NCI-H187 treated with DMSO at 0.1 percent for 48 hours (cell line): ENCODE measurements at regions not wholly inside any gene's neighbourhood (a gene's known extent, or its start where the extent isn't known, plus 50 kb on each side); places are given as distances from the start of the nearest gene placed in this dataset.
"Not testable (repeated sequence)": the region's sequence is repeated elsewhere in the genome, so short reads cannot be mapped to it uniquely, and the experiment has no call there.

Experiments
- DNase-seq: peaks from one replicate; lab custom pipeline; 2025; lab: John Stamatoyannopoulos, UW

DNA sequence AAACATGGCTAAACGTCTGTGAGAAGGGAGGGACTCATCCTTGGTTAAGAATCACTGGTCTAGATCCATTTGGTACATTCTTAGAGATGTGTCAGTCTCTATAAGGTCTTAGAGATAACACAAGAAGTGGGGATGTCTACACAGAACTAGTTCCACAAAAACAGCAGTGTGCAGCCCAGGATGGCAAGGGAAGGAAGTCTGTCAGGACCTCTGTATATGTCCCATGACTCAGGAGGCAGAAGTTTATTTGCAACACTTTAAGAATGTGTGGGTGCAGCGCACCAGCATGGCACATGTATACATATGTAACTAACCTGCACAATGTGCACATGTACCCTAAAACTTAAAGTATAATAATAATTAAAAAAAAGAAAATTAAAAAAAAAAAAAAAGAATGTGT lies 548.5 kb upstream of the SOX9 start:
- DNase-seq, result no peak

DNA sequence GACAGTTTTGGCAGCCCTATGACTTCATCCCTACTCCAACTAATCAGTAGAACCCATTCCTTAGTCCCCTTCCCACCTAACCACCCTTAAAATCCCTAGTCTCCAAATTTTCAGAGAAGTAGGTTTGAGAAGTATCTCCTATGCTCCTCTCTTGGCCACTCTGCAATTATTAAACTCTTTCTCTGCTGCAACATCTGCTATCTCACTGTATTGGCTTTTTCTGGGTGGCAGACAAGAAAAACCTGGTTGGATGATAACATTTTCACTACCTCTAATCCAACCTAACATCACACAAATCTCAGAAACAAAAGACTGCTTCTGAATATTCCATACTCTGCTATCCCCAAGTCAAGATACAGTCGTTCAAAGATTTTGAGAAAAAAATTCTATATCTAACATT lies 542.4 kb upstream of the SOX9 start:
- no peak for DNase-seq

DNA sequence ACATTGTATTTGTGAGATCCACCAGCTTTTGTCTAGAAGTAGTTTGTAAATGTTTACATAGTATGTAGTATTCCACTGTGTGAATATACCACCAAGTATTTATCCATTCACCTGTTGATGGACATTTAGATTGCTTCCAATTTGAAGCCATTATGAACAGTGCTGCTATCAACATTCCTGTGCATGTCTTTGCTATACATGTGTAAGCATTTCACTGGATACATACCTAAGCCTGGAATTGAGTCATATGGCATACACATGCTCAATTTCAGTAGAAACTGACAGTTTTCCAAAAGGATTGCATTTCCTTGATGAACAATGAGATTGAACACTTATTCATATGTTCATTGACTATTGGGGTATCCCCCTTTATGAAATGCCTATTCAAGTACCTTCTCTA lies 540.6 kb upstream of the SOX9 start:
- no peak for DNase-seq

DNA sequence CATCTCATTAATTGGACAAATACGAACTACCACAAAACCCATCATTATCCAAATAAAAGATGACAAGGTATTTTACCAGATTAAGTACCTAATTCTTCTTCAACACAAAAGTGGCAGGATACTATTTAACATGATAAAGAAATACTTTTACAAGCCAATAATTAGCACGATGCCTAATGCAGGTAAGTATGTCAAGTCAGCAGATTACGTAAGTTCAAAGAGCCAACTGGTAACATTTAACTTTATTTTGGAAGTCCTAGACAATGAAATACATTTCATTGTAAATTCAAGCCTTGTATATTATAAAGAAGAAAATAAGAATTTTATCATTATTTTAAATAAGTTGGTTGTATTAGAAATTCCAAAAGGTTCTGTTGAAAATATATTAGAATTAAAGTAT lies 535.3 kb upstream of the SOX9 start:
- no peak for DNase-seq

DNA sequence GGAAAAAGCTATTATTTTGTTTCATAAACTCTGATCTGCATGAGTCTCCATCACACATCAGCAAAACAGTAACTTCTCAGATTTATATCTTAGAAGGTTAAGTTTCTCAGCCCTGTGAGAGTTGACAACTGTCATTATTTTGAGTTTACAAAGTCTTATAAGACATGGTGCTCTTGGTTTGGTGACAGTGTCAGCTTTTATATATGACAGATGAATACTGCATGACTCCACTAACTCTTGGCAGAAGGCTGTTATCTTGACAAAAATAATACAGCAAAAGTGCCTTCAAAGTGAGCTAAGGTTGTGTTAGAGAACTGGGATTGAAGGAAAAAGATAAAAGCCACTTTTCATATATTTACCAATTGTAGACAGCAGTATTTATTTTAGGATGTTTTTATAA lies 528.4 kb upstream of the SOX9 start:
- DNase-seq, result no peak

DNA sequence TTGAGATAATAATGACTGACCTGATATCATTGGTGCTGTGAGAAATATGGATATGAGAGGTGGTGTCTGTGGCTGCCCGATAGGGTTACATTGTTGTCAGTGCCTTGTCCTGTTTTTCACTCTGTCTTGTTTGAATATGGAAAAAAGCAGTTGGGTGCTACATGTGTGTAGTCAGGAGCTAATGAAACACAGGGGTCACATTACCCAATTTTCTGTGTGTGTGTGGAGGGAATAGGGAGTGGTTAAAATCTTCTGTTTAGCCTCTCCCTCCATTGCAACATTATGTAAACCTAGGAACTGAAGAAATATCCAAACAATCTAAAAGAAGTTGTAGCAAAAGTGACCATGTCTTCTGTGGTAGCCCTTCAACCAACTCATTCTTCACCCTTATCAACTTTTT lies 527.7 kb upstream of the SOX9 start:
- DNase-seq, result no peak

DNA sequence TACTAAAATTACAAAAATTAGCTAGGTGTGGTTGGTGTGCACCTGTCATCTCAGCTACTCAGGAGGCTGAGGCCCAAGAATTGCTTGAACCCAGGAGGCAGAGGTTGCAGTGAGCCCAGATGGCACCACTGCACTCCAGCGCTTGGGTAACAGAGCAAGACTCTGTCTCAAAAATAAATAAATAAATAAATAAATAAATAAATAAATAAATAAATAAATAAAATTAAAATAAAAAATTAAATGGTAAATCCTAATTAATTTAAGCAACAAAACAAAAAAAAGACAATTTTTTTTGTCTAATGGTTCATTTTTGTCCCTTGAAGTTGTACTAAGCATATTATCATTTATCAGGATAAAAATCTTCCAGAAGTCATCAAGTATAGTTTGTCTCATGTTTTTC lies 521.2 kb upstream of the SOX9 start:
- not testable (repeated sequence) for DNase-seq

DNA sequence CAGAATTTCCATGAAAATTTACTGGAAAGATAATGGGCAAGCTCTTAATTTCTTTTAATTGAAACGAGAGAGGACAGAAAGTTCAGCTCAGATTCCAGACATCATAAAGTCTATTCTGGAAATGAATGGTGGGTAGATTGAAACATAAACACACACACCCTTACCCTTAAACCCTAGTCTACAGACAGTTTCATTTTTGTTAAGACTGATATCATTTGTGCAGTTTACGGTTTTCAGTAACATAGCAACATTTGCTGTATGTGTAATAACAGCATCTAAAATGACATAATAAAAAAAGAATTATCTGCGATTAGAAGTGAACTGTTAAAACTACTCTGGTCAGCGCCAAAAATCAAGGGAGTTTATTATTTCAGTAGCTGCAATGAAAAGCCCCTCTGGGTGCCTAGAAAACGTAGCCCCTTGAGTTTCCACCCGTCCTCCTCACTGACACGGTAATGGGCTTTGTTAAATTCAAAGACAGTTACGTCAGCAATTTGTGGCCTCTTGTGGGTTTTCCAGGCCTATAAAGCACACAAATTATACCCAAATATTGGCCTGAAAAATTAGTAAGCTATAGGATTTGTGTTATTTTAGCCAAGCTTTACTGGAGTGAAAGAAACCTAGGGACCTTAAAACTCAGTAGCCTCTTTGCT lies 520.6 kb upstream of the SOX9 start:
- DNase-seq, result no peak

DNA sequence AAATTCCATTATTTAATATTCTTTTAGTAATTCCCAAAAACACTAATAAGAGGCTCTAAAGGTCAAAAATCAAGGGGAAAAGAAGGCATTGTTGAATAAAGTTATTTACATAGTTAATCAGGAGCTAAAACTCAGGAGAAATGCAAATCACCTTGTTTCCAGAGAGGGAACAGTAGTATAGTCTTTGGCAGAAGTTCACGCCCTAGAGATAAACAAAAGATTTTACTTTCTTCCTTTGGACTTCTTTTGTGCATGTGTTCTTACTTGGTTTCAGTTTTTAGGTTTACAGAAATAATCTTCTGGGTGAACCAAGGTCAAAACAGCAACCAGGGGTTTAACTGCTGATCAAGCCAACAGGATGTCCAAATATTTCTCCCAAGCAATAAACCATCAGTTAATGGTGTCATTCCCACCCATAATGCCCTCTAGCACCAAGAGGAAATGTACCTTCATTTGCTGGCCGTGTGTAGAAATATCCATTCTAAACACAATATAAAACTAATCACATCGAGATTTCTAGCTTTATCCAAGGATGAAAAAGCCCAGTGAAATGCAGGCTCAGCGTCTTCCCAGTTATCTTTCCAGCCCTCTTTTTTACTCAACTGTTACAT lies 518.8 kb upstream of the SOX9 start:
- no peak for DNase-seq

DNA sequence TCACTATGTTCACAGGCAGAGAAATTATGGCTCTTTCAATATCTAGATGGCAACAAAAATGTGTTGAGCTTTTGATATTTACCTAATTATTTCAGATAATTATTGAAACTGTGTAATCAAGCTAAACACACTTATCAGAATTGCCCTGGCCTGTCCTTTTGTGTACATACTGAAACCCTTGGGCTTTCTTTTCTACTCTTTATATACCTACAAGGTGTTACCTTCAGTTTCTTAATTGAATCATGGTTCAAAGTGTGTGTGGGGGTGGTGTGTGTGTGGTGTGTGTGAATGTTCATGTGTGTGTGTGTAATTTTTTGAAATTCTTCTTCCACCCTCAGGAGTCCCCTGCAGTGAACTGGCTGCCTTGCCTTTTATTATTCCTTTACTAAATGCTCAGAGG lies 506.8 kb upstream of the SOX9 start:
- DNase-seq, result no peak

DNA sequence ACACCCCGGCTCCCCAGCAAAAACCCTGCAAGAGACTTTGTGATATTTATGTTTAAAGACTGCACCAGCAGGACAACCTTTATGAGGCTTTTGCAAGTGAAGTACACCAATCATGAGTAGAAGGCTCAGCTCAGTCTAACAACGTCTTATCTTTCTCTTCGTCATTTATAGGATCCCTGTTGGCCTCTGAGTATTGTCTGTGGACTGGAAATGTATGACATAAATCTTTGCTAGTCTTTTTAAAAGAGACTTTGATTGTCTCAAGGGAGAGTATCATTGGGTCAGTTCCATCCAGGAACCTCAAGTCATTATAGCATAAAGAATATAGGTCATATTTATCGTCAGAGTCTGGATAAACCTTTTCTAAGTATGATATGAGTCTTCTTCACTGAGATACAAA lies 505.0 kb upstream of the SOX9 start:
- DNase-seq, result no peak

DNA sequence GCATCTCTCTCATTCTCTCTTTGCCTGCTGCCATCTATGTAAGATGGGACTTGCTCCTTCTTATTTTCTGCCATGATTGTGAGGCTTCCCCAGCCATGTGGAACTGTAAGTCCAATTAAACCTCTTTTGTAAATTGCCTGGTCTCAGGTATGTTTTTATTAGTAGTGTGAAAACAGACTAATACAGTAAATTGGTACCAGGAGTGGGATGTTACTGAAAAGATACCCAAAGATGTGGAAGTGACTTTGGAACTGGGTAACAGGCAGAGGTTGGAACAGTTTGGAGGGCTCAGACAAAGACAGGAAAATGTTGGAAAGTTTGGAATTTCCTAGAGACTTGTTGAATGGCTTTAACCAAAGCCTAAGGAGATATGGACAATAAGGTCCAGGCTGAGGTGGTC lies 503.1 kb upstream of the SOX9 start:
- not testable (repeated sequence) for DNase-seq

DNA sequence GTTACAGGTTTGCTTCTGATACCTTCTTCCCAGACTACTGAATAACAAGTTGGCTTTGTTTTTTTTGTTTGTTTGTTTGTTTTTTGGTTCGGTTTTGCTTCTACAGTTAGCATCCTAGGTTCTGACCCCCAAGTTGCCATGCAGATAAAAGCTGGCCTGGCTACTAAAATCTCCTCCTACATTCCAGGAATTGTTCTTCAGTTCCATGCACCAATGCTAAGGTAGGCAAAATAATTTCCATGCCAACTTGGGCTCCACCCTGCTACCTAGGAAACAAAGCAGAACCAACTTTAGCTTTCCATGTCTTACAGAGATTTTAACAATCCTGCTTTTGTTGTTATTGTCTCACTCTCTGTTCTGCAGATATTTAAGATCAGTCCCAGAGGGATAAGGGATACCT lies 495.5 kb upstream of the SOX9 start:
- DNase-seq, result no peak

DNA sequence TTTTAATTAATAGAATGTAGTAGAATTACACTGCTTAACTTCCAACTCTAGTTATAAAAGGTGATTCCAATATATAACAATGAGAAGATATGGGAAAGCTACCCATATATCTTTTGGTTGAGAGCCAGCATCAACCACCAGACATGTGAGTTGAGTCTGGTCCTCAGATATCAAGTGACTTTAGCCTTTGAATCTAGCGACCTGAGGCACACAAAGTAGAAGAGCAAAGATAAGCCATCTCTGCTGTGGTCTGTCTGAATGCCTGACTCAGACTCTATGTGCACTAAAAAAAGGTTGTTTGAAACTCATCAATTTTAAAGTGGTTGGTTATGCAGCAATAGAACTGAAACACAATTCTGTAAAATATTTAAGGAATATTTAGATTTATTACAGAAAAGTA lies 492.5 kb upstream of the SOX9 start:
- no peak for DNase-seq

DNA sequence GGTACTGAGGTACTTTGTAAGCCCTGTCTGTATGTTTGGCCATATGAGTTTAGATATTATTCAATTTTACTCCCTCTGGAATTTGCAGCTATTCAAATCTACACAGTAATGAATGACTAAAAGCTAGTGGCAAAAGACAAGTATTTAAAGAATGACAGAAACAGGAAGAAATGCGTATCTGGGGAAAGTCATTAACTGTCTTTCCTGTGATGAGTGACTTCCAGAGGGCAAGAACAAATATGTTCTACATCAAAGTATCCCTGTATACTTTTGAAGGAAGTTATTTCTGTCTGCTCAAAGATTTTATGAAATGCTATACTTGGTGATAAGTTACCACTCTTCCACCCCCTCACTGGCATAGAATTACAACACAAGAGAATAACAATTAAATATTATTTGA lies 489.3 kb upstream of the SOX9 start:
- no peak for DNase-seq

DNA sequence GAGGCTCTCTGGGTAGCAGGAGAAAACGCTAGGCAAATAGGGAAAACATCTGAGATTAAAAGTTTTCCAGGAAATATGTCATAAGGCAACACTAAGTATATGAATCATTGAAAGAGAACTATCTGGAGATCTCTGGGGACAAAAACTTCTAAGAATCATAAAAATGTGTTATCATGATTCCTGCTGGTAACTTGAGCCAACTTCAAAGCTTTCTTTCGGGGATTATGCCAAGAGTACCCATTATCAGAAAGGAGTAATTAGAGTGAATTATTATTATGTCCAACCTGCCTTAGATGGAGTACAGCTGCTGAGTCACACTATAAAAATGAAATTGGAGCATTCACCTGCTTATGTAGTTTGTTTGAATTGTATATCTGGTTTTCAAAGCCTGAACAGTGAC lies 488.5 kb upstream of the SOX9 start:
- no peak for DNase-seq

DNA sequence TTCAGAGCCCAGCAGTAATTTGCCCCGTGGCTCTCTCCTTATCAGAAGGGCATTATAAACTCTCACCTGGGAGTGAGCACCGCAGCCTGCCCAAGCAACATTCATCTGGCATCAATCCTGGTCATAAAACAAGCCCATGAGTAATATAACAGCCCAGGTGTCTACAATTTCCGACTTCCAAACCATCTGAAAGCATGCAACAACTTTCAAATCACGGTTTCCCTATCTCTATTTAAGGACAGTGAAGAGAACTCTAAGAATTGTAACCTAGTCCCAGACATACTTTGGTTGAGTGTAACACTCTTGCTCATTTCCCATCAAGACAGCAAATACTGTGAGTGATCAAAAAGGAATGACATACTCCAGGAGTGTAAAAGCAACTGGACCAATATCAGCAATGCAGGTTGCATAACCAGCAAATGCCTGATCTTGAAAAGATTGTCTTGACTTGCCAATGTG lies 487.4 kb upstream of the SOX9 start:
- DNase-seq, result no peak

DNA sequence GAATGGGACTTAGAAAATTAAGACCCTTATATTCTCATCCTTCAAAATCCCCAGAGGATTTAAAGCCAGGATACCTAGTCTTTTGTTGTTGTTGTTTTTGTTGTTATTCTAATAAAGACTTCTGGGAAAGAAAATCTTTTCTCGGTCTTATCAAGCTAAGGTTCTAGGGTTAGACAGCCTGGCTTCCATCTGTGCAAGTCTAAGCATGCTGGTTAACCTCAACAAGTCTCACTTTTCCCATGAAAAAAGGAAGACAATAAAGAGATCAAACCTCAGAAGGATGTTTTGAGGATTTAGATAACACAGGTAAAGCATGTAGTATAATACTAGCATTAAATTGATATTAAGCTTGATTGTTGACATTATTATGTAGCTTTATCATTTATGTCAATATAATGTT lies 486.4 kb upstream of the SOX9 start:
- no peak for DNase-seq

DNA sequence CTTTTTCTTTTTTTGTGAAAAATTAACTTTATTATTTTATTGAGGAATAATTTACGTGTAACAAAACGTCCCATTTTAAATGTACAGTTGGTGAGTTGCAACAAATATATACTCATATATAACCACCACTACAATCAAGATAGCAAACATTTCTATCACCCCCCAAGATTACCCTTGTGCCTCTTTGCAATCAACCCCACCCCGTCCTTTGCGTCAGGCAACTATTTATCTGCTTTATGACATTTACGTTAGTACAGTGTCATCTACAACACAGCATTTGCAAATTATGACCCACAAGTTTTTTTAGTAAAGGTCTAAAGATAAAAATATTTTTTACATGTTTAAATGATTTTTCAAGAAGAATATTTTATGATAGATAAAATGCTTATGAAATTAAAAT lies 485.6 kb upstream of the SOX9 start:
- no peak for DNase-seq

DNA sequence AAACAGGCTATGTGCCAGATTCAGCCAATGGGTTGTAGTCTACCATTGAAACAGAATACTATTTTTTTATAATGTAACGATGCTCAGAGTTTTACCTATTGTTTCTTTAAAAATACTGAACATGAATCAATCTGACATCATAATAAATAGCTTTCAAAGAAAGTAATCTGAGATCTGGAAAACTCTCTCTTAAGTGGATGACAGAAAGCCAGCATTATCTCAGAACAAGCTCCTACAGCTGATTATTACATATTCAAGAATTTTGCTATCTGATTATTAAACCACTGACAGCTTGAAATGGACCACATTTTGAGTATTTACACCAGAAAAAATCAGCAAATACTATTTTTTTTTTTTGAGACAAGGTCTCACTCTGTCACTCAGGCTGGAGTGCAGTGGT lies 484.2 kb upstream of the SOX9 start:
- DNase-seq, result no peak

DNA sequence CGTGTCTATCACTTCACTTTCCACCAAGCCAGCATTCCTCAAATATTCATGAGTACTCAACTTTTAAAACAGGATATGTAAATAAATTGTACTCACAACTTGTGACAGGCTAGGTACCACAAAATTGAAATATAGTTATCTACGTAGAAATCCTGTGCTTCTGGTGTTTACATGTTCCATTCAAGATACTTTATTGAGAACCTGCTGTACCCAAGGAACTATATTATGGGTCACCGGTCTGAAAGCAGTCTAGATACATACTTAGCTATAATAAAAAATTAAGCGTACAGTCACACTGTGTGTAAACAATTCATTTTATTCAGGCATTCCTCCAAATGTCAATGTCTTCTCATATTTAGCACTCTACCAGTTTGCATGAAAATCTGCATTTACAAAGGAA lies 482.2 kb upstream of the SOX9 start:
- no peak for DNase-seq

DNA sequence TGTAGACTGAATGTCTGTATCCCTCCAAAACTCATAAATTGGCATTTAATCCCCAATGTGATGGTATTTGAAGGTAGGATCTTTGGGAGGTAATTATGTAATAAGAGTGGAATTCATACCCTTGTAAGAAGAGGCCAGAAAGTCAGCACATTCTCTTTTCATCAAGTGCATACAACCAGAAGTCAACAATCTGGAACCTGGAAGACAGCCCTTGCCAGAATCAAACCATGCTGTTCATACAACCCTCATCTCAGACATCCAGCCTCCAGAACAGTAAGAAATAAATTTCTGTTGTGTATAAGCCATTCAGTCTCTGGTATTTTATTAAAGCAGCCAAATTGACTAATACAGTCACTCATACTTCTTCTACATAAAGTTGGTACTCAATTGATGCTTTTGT lies 481.0 kb upstream of the SOX9 start:
- DNase-seq, result no peak

DNA sequence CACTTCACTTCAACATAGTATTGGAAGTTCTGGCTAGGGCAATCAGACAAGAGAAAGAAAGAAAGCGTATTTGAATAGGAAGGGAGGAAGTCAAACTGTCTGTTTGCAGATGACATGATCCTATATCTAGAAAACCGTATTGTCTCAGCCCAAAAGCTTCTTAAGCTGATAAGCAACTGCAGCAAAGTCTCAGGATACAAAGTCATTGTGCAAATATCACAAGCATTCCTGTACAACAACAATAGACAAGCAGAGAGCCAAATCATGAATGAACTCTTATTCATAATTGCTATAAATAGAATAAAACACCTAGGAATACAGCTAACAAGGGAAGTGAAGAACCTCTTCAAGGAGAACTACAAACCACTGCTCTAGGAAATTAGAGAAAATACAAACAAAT lies 473.9 kb upstream of the SOX9 start:
- DNase-seq, result not testable (repeated sequence)

DNA sequence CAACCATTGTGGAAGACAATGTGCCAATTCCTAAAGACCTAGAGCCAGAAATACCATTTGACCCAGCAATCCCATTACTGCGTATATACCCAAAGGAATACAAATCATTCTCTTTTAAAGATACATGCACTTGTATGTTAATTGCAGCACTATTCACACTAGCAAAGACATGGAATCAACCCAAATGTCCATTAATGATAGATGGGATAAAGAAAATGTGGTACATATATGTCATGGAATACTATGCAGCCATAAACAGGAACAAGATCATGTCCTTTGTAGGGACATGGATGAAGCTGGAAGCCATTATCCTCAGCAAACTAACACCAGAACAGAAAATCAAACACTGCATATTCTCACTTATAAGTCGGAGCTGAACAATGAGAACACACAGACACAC lies 472.5 kb upstream of the SOX9 start:
- not testable (repeated sequence) for DNase-seq
